ENCODE measurements at regions not wholly inside any gene's neighbourhood (a gene's known extent, or its start where the extent isn't known, plus 50 kb on each side); places are given as distances from the start of the nearest gene placed in this dataset.
A peak's percentile ranks its signal among the peaks of the same experiment; 100 is the strongest.

- no peak for DNase-seq (ENCODE audit: extremely low read depth, insufficient read length)
- H3K27me3 ChIP-seq (replicated peaks; ENCODE audit: control insufficient read depth, insufficient read depth, low read length) = no peaks in the 10 kb centered on the region
- H3K36me3 ChIP-seq (ENCODE audit: control insufficient read depth, insufficient read depth, low read length) = no peaks in the 10 kb centered on the region
- no peak for TF ChIP-seq CTCF (IDR thresholded peaks at IDR 0.05; ENCODE audit: insufficient read depth, low read length, poor library complexity, severe bottlenecking)
- H3K4me3 ChIP-seq (replicated peaks; ENCODE audit: low read depth, low read length) = no peak overlapping the region
These were observed 474.4 kb upstream of the NR5A2 start for GRCh38 chr1:199553104-199553503.

- no peak for DNase-seq (ENCODE audit: extremely low read depth, insufficient read length)
- TF ChIP-seq CTCF (IDR thresholded peaks at IDR 0.05; ENCODE audit: insufficient read depth, low read length, poor library complexity, severe bottlenecking) = no peak
- H3K36me3 ChIP-seq (ENCODE audit: control insufficient read depth, insufficient read depth, low read length) = no peaks in the 10 kb centered on the region
- no peak overlapping the region for H3K4me3 ChIP-seq (replicated peaks; ENCODE audit: low read depth, low read length)
- H3K27me3 ChIP-seq (replicated peaks; ENCODE audit: control insufficient read depth, insufficient read depth, low read length) = no peaks in the 10 kb centered on the region
These were observed 466.2 kb upstream of the NR5A2 start for GRCh38 chr1:199561334-199561733.

GRCh38 chr1:199573047-199573446 is 454.5 kb upstream of the NR5A2 start:
- no peak for TF ChIP-seq CTCF (IDR thresholded peaks at IDR 0.05; ENCODE audit: insufficient read depth, low read length, poor library complexity, severe bottlenecking)
- DNase-seq (ENCODE audit: extremely low read depth, insufficient read length) = no peak
- no peak overlapping the region for H3K4me3 ChIP-seq (replicated peaks; ENCODE audit: low read depth, low read length)
- no peaks in the 10 kb centered on the region for H3K27me3 ChIP-seq (replicated peaks; ENCODE audit: control insufficient read depth, insufficient read depth, low read length)
- H3K36me3 ChIP-seq (ENCODE audit: control insufficient read depth, insufficient read depth, low read length) = no peaks in the 10 kb centered on the region

GRCh38 chr1:199574950-199575349 is 452.6 kb upstream of the NR5A2 start:
- no peak overlapping the region for H3K4me3 ChIP-seq (replicated peaks; ENCODE audit: low read depth, low read length)
- DNase-seq (ENCODE audit: extremely low read depth, insufficient read length) = peak; percentile 5
- no peaks in the 10 kb centered on the region for H3K36me3 ChIP-seq (ENCODE audit: control insufficient read depth, insufficient read depth, low read length)
- no peaks in the 10 kb centered on the region for H3K27me3 ChIP-seq (replicated peaks; ENCODE audit: control insufficient read depth, insufficient read depth, low read length)
- no peak for TF ChIP-seq CTCF (IDR thresholded peaks at IDR 0.05; ENCODE audit: insufficient read depth, low read length, poor library complexity, severe bottlenecking)

- no peak for TF ChIP-seq CTCF (IDR thresholded peaks at IDR 0.05; ENCODE audit: insufficient read depth, low read length, poor library complexity, severe bottlenecking)
- Histone ChIP-seq H3K4me3 (replicated peaks; ENCODE audit: low read depth, low read length) (no peak overlapping the region), H3K36me3 (ENCODE audit: control insufficient read depth, insufficient read depth, low read length) (no peaks in the 10 kb centered on the region), H3K27me3 (replicated peaks; ENCODE audit: control insufficient read depth, insufficient read depth, low read length) (no peaks in the 10 kb centered on the region)
- DNase-seq (ENCODE audit: extremely low read depth, insufficient read length) = no peak
These were observed 447.2 kb upstream of the NR5A2 start for GRCh38 chr1:199580300-199580699.

- DNase-seq (ENCODE audit: extremely low read depth, insufficient read length) = no peak
- Histone ChIP-seq H3K36me3 (ENCODE audit: control insufficient read depth, insufficient read depth, low read length) (no peaks in the 10 kb centered on the region), H3K27me3 (replicated peaks; ENCODE audit: control insufficient read depth, insufficient read depth, low read length) (no peaks in the 10 kb centered on the region), H3K4me3 (replicated peaks; ENCODE audit: low read depth, low read length) (no peak overlapping the region)
- TF ChIP-seq CTCF (IDR thresholded peaks at IDR 0.05; ENCODE audit: insufficient read depth, low read length, poor library complexity, severe bottlenecking) = no peak
These were observed 442.1 kb upstream of the NR5A2 start for GRCh38 chr1:199585392-199585791.

All from GM06990 (cell line).